Transverse colon (tissue), 4 donors: ENCODE measurements at regions not wholly inside any gene's neighbourhood (a gene's known extent, or its start where the extent isn't known, plus 50 kb on each side); places are given as distances from the start of the nearest gene placed in this dataset.

Experiments
- DNase-seq: peaks from one replicate; pipeline ENCODE4 v3.0.0-alpha.2; 2019
- H3K27ac ChIP-seq, 4 donors: fragments of 200-600 bp; sonication (generic); 2 replicates each; pipeline ENCODE4 v1.5.1; 2016 to 2018; ENCODE audit warnings: inconsistent platforms in 4 of 4
- H3K27me3 ChIP-seq: fragments of 200-600 bp; sonication (generic); 2 replicates; pipeline ENCODE4 v1.5.1; 2017; ENCODE audit warnings: inconsistent platforms
- H3K36me3 ChIP-seq, 4 donors: fragments of 200-600 bp; sonication (generic); 2 replicates each; pipeline ENCODE4 v1.5.1; 2017 to 2019; ENCODE audit warnings: inconsistent platforms in 4 of 4
- H3K4me1 ChIP-seq, 4 donors: fragments of 200-600 bp; sonication (generic); 2 replicates each; pipeline ENCODE4 v1.5.1; 2017 to 2020; ENCODE audit warnings: inconsistent platforms in 4 of 4
- H3K4me3 ChIP-seq, 4 donors: fragments of 200-600 bp; sonication (generic); 1 replicate in 1 of 4; 2 replicates in 3 of 4; pipeline versions ENCODE4 v1.5.1 to v1.6.1; 2017 to 2019; ENCODE audit warnings: inconsistent platforms in 4 of 4
- H3K9me3 ChIP-seq, 2 donors: fragments of 200-600 bp; sonication (generic); 2 replicates each; pipeline ENCODE4 v1.5.1; 2017 to 2019; ENCODE audit warnings: inconsistent platforms in 2 of 2
- EP300 ChIP-seq: sonication (generic); formaldehyde crosslinking; IDR thresholded peaks from one replicate; pipeline ENCODE4 v1.6.1; 2017; ENCODE audit warnings: antibody characterized with exemption, low read depth
- POLR2A ChIP-seq: fragments of 450-650 bp; IDR thresholded peaks from one replicate; pipeline ENCODE4 v1.6.1; 2016; ENCODE audit warnings: antibody characterized with exemption, mild to moderate bottlenecking, moderate library complexity
- POLR2AphosphoS5 ChIP-seq, 3 donors: sonication (generic); formaldehyde crosslinking; IDR thresholded peaks; one replicate each; pipeline ENCODE4 v1.6.1; 2016; ENCODE audit warnings: antibody characterized with exemption in 3 of 3
- WGBS, 2 donors: methylation state at CpG; one replicate each; pipeline ENCODE4 v1.1.5; 2018; ENCODE audit warnings: low coverage in 1 of 2; 5-methylcytosine and 5-hydroxymethylcytosine counted together
- in situ Hi-C, 4 donors: fragments of 200-750 bp; cut with MboI; loops; one replicate each; pipeline versions ENCODE4 v1.15.0 to v1.15.1; 2017; ENCODE audit warnings: low sequenced_read_pairs in 3 of 4, low pct_ligation_motif_present in 1 of 4, low pct_unique_long_range_greater_than_20kb in 1 of 4
- intact Hi-C: fragments of 100-400 bp; cut with DNase I; formaldehyde crosslinking; loops from one replicate; pipeline ENCODE4 v1.15.1; 2023; ENCODE audit warnings: low total_unique reads
- TF ChIP-seq, protein P1 (sequence below), 5 experiments: fragments of 200-600 bp in 3 of 5; fragments of 450-650 bp in 2 of 5; sonication (generic) in 3 of 5; IDR thresholded peaks; 1 replicate in 2 of 5; 2 replicates in 3 of 5; pipeline ENCODE4 v1.5.1; 2016 to 2017; ENCODE audit warnings: antibody characterized with exemption in 5 of 5, inconsistent platforms in 3 of 5, mild to moderate bottlenecking in 2 of 5, moderate library complexity in 1 of 5

DNA sequence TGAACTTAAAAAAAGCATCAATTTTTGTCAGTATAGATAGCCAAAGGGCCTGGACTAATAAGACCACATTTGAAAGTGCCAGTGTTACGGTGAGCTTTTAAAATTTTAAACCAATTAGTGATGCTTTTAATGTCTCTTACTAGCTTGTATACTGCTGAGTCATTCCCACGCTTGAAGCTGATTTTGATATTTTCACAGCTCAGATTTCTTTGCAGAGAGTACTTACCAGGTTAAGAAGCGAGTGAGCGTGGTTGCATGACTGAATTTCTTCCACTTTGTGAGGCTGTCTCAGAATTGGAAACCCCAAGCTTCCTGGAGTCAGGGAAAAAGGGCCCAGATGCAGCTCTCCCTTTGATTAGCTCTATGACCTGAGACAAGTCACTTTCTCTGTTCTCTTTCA lies 74.5 kb upstream of the NBEA start:
- TF ChIP-seq EP300, result no peak
- TF ChIP-seq POLR2AphosphoS5 (IDR thresholded peaks at IDR 0.05), result no peak
- TF ChIP-seq, protein P1, sequence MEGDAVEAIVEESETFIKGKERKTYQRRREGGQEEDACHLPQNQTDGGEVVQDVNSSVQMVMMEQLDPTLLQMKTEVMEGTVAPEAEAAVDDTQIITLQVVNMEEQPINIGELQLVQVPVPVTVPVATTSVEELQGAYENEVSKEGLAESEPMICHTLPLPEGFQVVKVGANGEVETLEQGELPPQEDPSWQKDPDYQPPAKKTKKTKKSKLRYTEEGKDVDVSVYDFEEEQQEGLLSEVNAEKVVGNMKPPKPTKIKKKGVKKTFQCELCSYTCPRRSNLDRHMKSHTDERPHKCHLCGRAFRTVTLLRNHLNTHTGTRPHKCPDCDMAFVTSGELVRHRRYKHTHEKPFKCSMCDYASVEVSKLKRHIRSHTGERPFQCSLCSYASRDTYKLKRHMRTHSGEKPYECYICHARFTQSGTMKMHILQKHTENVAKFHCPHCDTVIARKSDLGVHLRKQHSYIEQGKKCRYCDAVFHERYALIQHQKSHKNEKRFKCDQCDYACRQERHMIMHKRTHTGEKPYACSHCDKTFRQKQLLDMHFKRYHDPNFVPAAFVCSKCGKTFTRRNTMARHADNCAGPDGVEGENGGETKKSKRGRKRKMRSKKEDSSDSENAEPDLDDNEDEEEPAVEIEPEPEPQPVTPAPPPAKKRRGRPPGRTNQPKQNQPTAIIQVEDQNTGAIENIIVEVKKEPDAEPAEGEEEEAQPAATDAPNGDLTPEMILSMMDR (IDR thresholded peaks at IDR 0.05), result no peak
- TF ChIP-seq POLR2A, result no peak
- intact Hi-C loops, result no loop called here
- 66 to 81% methylated on average over 4 of the region's 4 CpGs for WGBS, 2 donors
- Histone ChIP-seq H3K36me3 (no peaks in the 10 kb centered on the region), H3K4me1 (no peaks in the 10 kb centered on the region), H3K27me3 (no peaks in the 10 kb centered on the region), H3K9me3 (no peaks in the 10 kb centered on the region), H3K4me3 (no peak overlapping the region), H3K27ac (no peak overlapping the region)
- in situ Hi-C loops, result no loop called here
- DNase-seq, result no peak

DNA sequence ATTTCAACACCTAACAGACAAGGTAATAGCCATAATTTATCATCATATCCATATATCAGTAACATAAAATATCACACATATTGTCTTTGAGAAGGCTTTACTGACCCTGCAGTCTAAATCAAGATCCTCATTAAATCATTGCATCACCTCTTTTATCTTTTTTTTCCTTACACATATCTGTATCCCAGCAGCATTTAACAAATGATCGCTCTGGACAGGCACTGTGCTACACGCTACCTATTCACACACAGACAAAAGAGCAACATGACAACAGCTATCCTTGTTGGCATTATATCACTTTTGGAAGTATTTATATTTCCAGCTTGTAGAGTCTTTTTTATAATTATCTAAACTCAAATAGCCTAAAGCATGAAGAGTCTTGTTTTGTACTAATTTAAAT lies 73.3 kb upstream of the NBEA start:
- 94 to 96% methylated on average over 2 of the region's 2 CpGs for WGBS, 2 donors

DNA sequence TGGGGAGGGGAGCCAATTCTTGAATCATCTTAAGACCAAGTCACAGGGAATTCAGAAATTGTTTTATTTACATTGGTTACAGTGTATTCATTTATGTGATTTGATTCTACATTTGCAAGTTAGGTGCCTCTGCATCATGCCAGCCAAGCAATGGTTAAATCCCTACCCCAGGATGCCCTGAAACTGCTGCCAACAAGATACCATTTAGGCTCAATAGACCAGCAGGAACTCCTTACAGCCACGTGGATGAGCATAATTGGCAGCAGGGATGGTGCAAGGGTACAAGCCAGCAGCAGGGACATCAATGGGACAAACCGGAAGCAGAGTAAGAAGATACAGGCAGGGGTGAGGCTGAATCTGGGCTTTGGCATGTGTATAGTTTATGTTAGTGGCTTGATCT lies 72.4 kb upstream of the NBEA start:
- in situ Hi-C loops, result no loop called here

More for the DNA sequence above, 73.3 kb upstream of the NBEA start:
- TF ChIP-seq POLR2A (no peak), EP300 (no peak), POLR2AphosphoS5 (IDR thresholded peaks at IDR 0.05) (no peak)
- TF ChIP-seq, protein P1 (IDR thresholded peaks at IDR 0.05), result no peak
- Histone ChIP-seq H3K27ac (no peak overlapping the region), H3K4me3 (no peak overlapping the region), H3K27me3 (no peaks in the 10 kb centered on the region), H3K9me3 (no peaks in the 10 kb centered on the region), H3K4me1 (no peaks in the 10 kb centered on the region), H3K36me3 (no peaks in the 10 kb centered on the region)
- in situ Hi-C loops, result no loop called here
- DNase-seq, result no peak
- intact Hi-C loops, result no loop called here

DNA sequence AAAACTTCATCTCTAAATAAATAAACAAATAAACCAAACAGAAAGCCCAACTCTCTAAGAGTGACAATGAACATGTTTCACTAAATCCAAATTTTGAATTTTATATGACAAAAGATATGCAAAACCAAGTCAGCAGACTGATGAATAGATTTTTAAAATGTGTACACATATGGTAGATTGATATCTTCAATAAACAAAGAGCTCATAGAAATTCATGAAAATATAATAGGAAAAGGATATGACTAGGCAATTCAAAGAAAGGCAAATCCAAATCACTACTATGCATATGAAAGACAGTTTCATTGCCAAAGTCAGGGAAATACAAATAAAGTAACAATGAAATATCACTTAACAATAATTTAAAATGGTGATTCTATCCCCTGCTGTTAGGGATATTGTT lies 63.7 kb upstream of the NBEA start:
- no peaks in the 10 kb centered on the region for H3K4me1 ChIP-seq
- intact Hi-C loops, result no loop called here
- no peak overlapping the region for H3K27ac ChIP-seq
- no peak for DNase-seq
- in situ Hi-C loops, result no loop called here
- H3K36me3 ChIP-seq, result no peaks in the 10 kb centered on the region
- no peak overlapping the region for H3K4me3 ChIP-seq
- TF ChIP-seq POLR2AphosphoS5 (IDR thresholded peaks at IDR 0.05) (no peak), EP300 (no peak), POLR2A (no peak)
- TF ChIP-seq, protein P1 (IDR thresholded peaks at IDR 0.05), result no peak
- no peaks in the 10 kb centered on the region for H3K27me3 ChIP-seq
- no peaks in the 10 kb centered on the region for H3K9me3 ChIP-seq

More for the DNA sequence above, 72.4 kb upstream of the NBEA start:
- Histone ChIP-seq H3K4me3 (no peak overlapping the region), H3K27me3 (no peaks in the 10 kb centered on the region), H3K36me3 (no peaks in the 10 kb centered on the region), H3K9me3 (no peaks in the 10 kb centered on the region), H3K4me1 (no peaks in the 10 kb centered on the region), H3K27ac (no peak overlapping the region)
- TF ChIP-seq, protein P1 (IDR thresholded peaks at IDR 0.05), result no peak
- no peak for TF ChIP-seq EP300
- no peak for TF ChIP-seq POLR2A
- TF ChIP-seq POLR2AphosphoS5 (IDR thresholded peaks at IDR 0.05), result no peak
- intact Hi-C loops, result no loop called here
- WGBS, 2 donors, result 51% methylated on average over 2 of the region's 2 CpGs; no CpG with 5 or more reads in 1 of the 2 donors
- DNase-seq, result no peak
